HG03469 (cell line): ENCODE measurements at regions not wholly inside any gene's neighbourhood (a gene's known extent, or its start where the extent isn't known, plus 50 kb on each side); places are given as distances from the start of the nearest gene placed in this dataset.

ENCODE experiments used
- ATAC-seq: cut with Tn5 transposase; IDR thresholded peaks from one replicate; pipeline ENCODE4 v1.9.1; 2021; ENCODE audit warnings: mild to moderate bottlenecking, moderate library complexity, moderate number of reproducible peaks; ENCODE audit not compliant: unreplicated experiment

- ATAC-seq = no peak
Measured at GRCh38 chr9:106684940-106685695, 177.8 kb upstream of the ZNF462 start.

DNA sequence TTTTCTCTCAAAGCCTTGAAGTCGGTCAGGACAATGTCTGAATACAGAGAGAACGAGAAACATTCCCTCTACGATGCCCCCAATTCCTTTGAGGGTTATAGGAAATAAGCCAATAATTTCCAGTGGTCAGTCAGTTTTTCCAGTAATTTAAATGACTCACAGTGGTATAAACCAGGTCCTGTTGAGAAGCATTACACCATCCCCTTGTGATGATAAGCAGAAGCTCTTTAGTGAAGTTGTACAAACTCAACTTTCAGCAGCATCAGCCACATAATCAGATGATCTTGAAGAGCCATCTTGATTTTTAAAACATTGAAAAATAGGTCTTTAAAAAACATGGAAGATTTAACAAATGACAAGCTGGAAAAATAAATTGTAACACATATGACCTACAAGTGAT, 173.9 kb upstream of the ZNF462 start:
- no peak for ATAC-seq

- ATAC-seq = no peak
Measured at GRCh38 chr9:106691627-106692026, 171.3 kb upstream of the ZNF462 start.

- ATAC-seq = no peak
Measured at GRCh38 chr9:106693558-106693957, 169.4 kb upstream of the ZNF462 start.

- ATAC-seq = no peak
Measured at GRCh38 chr9:106696804-106697203, 166.2 kb upstream of the ZNF462 start.

GRCh38 chr9:106697390-106697749, 165.6 kb upstream of the ZNF462 start:
- ATAC-seq = no peak

GRCh38 chr9:106697750-106698502, 165.0 kb upstream of the ZNF462 start:
- no peak for ATAC-seq

GRCh38 chr9:106700676-106701075, 162.3 kb upstream of the ZNF462 start:
- ATAC-seq = no peak

DNA sequence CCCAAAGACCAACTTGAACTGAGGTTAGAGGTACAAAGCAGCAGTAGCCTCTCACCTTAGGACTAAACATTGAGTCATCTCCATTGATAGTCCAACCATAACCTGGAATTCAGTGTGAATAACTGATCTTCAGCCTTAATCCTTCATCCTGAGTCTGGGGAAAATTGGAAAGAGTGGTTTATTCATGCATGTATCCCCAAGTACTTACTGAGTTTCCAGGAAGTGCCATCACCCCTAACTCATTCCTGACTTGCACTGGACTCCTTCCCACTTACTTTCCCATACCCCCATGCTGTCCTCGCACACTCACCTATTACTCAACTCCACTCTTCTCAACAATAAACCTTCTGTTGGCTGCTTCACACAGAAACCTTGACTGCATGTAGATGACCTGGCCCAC, 161.4 kb upstream of the ZNF462 start:
- no peak for ATAC-seq

- ATAC-seq = no peak
Measured at GRCh38 chr9:106704056-106704615, 158.8 kb upstream of the ZNF462 start.

DNA sequence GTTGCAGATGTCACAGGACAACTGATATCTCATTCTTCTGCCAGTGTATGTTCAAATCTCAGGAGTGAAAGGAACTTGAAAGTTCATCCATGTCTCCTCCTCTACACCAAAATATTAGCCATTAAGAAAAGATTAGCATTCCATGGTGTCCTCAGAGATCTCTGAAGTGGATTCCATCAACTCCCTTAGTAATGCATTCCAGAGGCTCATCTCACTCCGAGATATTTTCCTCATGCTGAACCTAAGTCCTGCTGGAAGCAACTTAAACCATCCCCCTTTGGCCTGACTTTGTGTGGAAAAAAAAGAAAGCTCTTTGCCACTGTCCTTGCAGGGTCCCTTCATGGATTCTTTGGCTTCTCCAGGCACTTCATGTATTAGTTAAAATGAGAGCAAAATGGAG, 155.7 kb upstream of the ZNF462 start:
- no peak for ATAC-seq

- ATAC-seq = no peak
Measured at GRCh38 chr9:106707738-106708474, 155.1 kb upstream of the ZNF462 start.

- ATAC-seq = no peak
Measured at GRCh38 chr9:106708475-106709146, 154.4 kb upstream of the ZNF462 start.

- ATAC-seq = no peak
Measured at GRCh38 chr9:106712279-106712678, 150.7 kb upstream of the ZNF462 start.

DNA sequence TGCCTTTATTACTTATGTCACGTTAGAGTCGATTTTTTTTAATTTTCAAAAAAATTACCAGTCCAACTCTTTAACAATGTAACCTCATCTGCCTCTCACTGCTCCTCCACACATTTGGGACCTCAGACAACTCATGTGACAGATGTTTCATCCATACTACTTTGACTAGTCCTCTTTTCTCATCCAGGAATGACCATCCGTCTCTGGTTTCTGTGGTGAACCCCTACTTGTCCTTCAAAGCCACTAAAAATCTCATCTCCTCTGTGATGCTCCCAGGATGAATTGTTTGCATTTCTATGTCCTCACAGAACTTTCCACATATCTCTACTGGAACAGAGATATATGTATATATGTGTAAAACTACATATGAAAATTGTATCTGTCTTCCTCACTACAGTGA, 149.8 kb upstream of the ZNF462 start:
- no peak for ATAC-seq

- ATAC-seq = no peak
Measured at GRCh38 chr9:106716820-106717219, 146.1 kb upstream of the ZNF462 start.

- no peak for ATAC-seq
Measured at GRCh38 chr9:106717686-106718085, 145.3 kb upstream of the ZNF462 start.

GRCh38 chr9:106718936-106719335, 144.0 kb upstream of the ZNF462 start:
- no peak for ATAC-seq

DNA sequence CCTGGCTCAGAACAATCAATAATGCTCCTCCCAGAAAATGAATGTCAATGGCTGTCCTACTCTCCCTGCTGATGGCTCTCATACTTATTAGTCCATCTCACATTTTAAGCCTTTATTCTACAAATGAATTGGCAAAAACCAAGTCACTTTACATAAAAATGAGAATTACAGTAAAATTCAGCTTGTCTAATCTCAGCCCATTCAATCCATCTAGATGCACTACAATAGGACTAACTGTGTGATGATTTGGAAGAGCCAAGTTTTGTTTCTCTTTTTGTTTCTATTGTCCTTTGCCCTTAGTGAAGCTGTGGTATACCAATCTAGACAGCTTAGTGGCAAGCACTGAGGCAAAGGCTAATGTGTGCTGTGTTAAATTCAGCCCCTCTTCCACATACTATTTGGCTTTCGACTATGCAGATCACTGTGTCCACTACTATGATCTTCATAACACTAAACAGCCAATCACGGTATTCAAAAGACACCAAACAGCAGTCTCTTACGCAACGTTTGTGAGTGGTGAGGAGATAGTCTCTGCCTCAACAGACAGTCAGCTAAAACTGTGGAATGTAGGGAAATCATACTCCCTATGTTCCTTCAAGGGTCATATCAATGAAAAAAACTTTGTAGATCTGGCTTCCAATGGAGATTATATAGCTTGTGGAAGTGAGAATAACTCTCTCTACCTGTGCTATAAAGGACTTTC, 140.8 kb upstream of the ZNF462 start:
- ATAC-seq = no peak

GRCh38 chr9:106723926-106724325, 139.0 kb upstream of the ZNF462 start:
- ATAC-seq = no peak
